ENCODE measurements at regions not wholly inside any gene's neighbourhood (a gene's known extent, or its start where the extent isn't known, plus 50 kb on each side); places are given as distances from the start of the nearest gene placed in this dataset.
A peak's percentile ranks its signal among the peaks of the same experiment; 100 is the strongest.

- no peaks in the 10 kb centered on the region for H3K27me3 ChIP-seq (ENCODE audit: control insufficient read depth in 3 of 3, insufficient read depth in 3 of 3, low read length in 2 of 3)
- H3K4me1 ChIP-seq (ENCODE audit: control insufficient read depth in 5 of 5, insufficient read depth in 5 of 5, low read length in 5 of 5): peaks cover 0 to 4% (median 0%) of the 10 kb centered on the region in 5 donors
- H3K36me3 ChIP-seq (ENCODE audit: control insufficient read depth in 4 of 4, insufficient read depth in 4 of 4, low read length in 4 of 4): no peaks in the 10 kb centered on the region
- TF ChIP-seq CTCF (IDR thresholded peaks at IDR 0.05; ENCODE audit: control extremely low read depth, extremely low read depth): no peak
- H3K27ac ChIP-seq (ENCODE audit: low read depth in 1 of 2, low read length in 1 of 2): no peak overlapping the region
- DNase-seq (no peak), ATAC-seq (ENCODE audit: insufficient read depth, low FRiP score) (no peak)
- H3K9me3 ChIP-seq (ENCODE audit: control insufficient read depth in 4 of 4, insufficient read depth in 3 of 4, low read length in 3 of 4): no peaks in the 10 kb centered on the region
- WGBS, 2 donors: 81 to 86% methylated on average over 8 of the region's 8 CpGs
- H3K9ac ChIP-seq (ENCODE audit: insufficient read depth in 1 of 2, low read length in 2 of 2): no peak overlapping the region
- no peak overlapping the region for H3K4me3 ChIP-seq
Observed at GRCh38 chr3:88955274-88955673, 152.1 kb upstream of the EPHA3 start.

- no peak for TF ChIP-seq CTCF (IDR thresholded peaks at IDR 0.05; ENCODE audit: control extremely low read depth, extremely low read depth)
- Histone ChIP-seq H3K4me3 (no peak overlapping the region), H3K27me3 (ENCODE audit: control insufficient read depth in 3 of 3, insufficient read depth in 3 of 3, low read length in 2 of 3) (no peaks in the 10 kb centered on the region), H3K27ac (ENCODE audit: low read depth in 1 of 2, low read length in 1 of 2) (no peak overlapping the region), H3K9ac (ENCODE audit: insufficient read depth in 1 of 2, low read length in 2 of 2) (no peak overlapping the region), H3K36me3 (ENCODE audit: control insufficient read depth in 4 of 4, insufficient read depth in 4 of 4, low read length in 4 of 4) (no peaks in the 10 kb centered on the region), H3K4me1 (ENCODE audit: control insufficient read depth in 5 of 5, insufficient read depth in 5 of 5, low read length in 5 of 5) (peaks cover 0 to 4% (median 0%) of the 10 kb centered on the region in 5 donors), H3K9me3 (ENCODE audit: control insufficient read depth in 4 of 4, insufficient read depth in 3 of 4, low read length in 3 of 4) (no peaks in the 10 kb centered on the region)
- no peak for ATAC-seq (ENCODE audit: insufficient read depth, low FRiP score)
- 19 to 25% methylated on average over 1 of the region's 1 CpG for WGBS, 2 donors
- peak in 1 of 3 donors; percentile 8 for DNase-seq
Observed at GRCh38 chr3:88957711-88958439, 149.5 kb upstream of the EPHA3 start.

GRCh38 chr3:88960019-88960418 lies 147.4 kb upstream of the EPHA3 start:
- ATAC-seq (ENCODE audit: insufficient read depth, low FRiP score) (no peak), DNase-seq (no peak)
- no peaks in the 10 kb centered on the region for H3K36me3 ChIP-seq (ENCODE audit: control insufficient read depth in 4 of 4, insufficient read depth in 4 of 4, low read length in 4 of 4)
- H3K9me3 ChIP-seq (ENCODE audit: control insufficient read depth in 4 of 4, insufficient read depth in 3 of 4, low read length in 3 of 4): no peaks in the 10 kb centered on the region
- 84 to 87% methylated on average over 3 of the region's 3 CpGs for WGBS, 2 donors
- H3K27me3 ChIP-seq (ENCODE audit: control insufficient read depth in 3 of 3, insufficient read depth in 3 of 3, low read length in 2 of 3): no peaks in the 10 kb centered on the region
- H3K4me3 ChIP-seq: no peak overlapping the region
- no peak overlapping the region for H3K9ac ChIP-seq (ENCODE audit: insufficient read depth in 1 of 2, low read length in 2 of 2)
- H3K4me1 ChIP-seq (ENCODE audit: control insufficient read depth in 5 of 5, insufficient read depth in 5 of 5, low read length in 5 of 5): peaks cover 0 to 4% (median 0%) of the 10 kb centered on the region in 5 donors
- TF ChIP-seq CTCF (IDR thresholded peaks at IDR 0.05; ENCODE audit: control extremely low read depth, extremely low read depth): no peak
- no peak overlapping the region for H3K27ac ChIP-seq (ENCODE audit: low read depth in 1 of 2, low read length in 1 of 2)

GRCh38 chr3:88963003-88963402 lies 144.4 kb upstream of the EPHA3 start:
- H3K27me3 ChIP-seq (ENCODE audit: control insufficient read depth in 3 of 3, insufficient read depth in 3 of 3, low read length in 2 of 3): no peaks in the 10 kb centered on the region
- H3K9me3 ChIP-seq (ENCODE audit: control insufficient read depth in 4 of 4, insufficient read depth in 3 of 4, low read length in 3 of 4): no peaks in the 10 kb centered on the region
- no peak for TF ChIP-seq CTCF (IDR thresholded peaks at IDR 0.05; ENCODE audit: control extremely low read depth, extremely low read depth)
- DNase-seq (no peak), ATAC-seq (ENCODE audit: insufficient read depth, low FRiP score) (no peak)
- no peak overlapping the region for H3K4me3 ChIP-seq
- H3K4me1 ChIP-seq (ENCODE audit: control insufficient read depth in 5 of 5, insufficient read depth in 5 of 5, low read length in 5 of 5): no peaks in the 10 kb centered on the region
- no peak overlapping the region for H3K27ac ChIP-seq (ENCODE audit: low read depth in 1 of 2, low read length in 1 of 2)
- H3K9ac ChIP-seq (ENCODE audit: insufficient read depth in 1 of 2, low read length in 2 of 2): no peak overlapping the region
- no peaks in the 10 kb centered on the region for H3K36me3 ChIP-seq (ENCODE audit: control insufficient read depth in 4 of 4, insufficient read depth in 4 of 4, low read length in 4 of 4)

Data from lung (tissue), 11 donors.